HAP-1 (cell line): ENCODE measurements at regions not wholly inside any gene's neighbourhood (a gene's known extent, or its start where the extent isn't known, plus 50 kb on each side); places are given as distances from the start of the nearest gene placed in this dataset.

Experiments
- DNase-seq, 2 experiments: peaks; one replicate each; pipeline ENCODE4 v3.0.0-alpha.2; 2016 to 2020; ENCODE audit warnings: low spot score in 2 of 2
- H3K27me3 ChIP-seq: fragments of 250-450 bp; sonication (Bioruptor Pico); 2 replicates; pipeline ENCODE4 v1.5.1; 2020; ENCODE audit warnings: low read depth, mild to moderate bottlenecking, moderate library complexity
- H3K36me3 ChIP-seq: fragments of 250-450 bp; sonication (Bioruptor Pico); replicated peaks from 2 replicates; pipeline ENCODE4 v1.5.1; 2020; ENCODE audit warnings: mild to moderate bottlenecking
- H3K4me1 ChIP-seq: fragments of 250-450 bp; sonication (Bioruptor Pico); 2 replicates; pipeline ENCODE4 v1.5.1; 2020; ENCODE audit warnings: mild to moderate bottlenecking
- H3K4me3 ChIP-seq: fragments of 250-450 bp; sonication (Bioruptor Pico); 2 replicates; pipeline ENCODE4 v1.5.1; 2020; ENCODE audit warnings: mild to moderate bottlenecking, moderate library complexity
- H3K9me3 ChIP-seq: fragments of 250-450 bp; sonication (Bioruptor Pico); 2 replicates; pipeline ENCODE4 v1.5.1; 2020; ENCODE audit warnings: mild to moderate bottlenecking, moderate library complexity
- in situ Hi-C: fragments of 300-500 bp; cut with MboI; formaldehyde crosslinking; loops from 3 replicates; pipeline ENCODE4 v1.14.3; 2020; ENCODE audit warnings: low sequenced_read_pairs, inconsistent platforms, mixed read lengths

- Histone ChIP-seq H3K36me3 (no peaks in the 10 kb centered on the region), H3K4me1 (no peaks in the 10 kb centered on the region), H3K9me3 (no peaks in the 10 kb centered on the region), H3K4me3 (no peak overlapping the region), H3K27me3 (no peaks in the 10 kb centered on the region)
- DNase-seq: no peak
- in situ Hi-C loops: no loop called here
Observed at GRCh38 chr2:117716505-117716904, 98.0 kb upstream of the DDX18 start.

- Histone ChIP-seq H3K27me3 (no peaks in the 10 kb centered on the region), H3K9me3 (no peaks in the 10 kb centered on the region), H3K4me1 (no peaks in the 10 kb centered on the region), H3K36me3 (no peaks in the 10 kb centered on the region), H3K4me3 (no peak overlapping the region)
- DNase-seq: no peak
- in situ Hi-C loops: no loop called here
Observed at GRCh38 chr2:117717072-117717471, 97.4 kb upstream of the DDX18 start.

- Histone ChIP-seq H3K27me3 (no peaks in the 10 kb centered on the region), H3K36me3 (no peaks in the 10 kb centered on the region), H3K4me3 (no peak overlapping the region), H3K9me3 (no peaks in the 10 kb centered on the region), H3K4me1 (no peaks in the 10 kb centered on the region)
- in situ Hi-C loops: no loop called here
- no peak for DNase-seq
Observed at GRCh38 chr2:117718048-117718447, 96.4 kb upstream of the DDX18 start.

GRCh38 chr2:117720765-117721164 lies 93.7 kb upstream of the DDX18 start:
- H3K4me1 ChIP-seq: no peaks in the 10 kb centered on the region
- in situ Hi-C loops: no loop called here
- H3K36me3 ChIP-seq: no peaks in the 10 kb centered on the region
- no peaks in the 10 kb centered on the region for H3K9me3 ChIP-seq
- H3K27me3 ChIP-seq: no peaks in the 10 kb centered on the region
- DNase-seq: no peak
- no peak overlapping the region for H3K4me3 ChIP-seq

- in situ Hi-C loops: no loop called here
- no peak overlapping the region for H3K4me3 ChIP-seq
- no peaks in the 10 kb centered on the region for H3K36me3 ChIP-seq
- H3K27me3 ChIP-seq: no peaks in the 10 kb centered on the region
- H3K9me3 ChIP-seq: no peaks in the 10 kb centered on the region
- H3K4me1 ChIP-seq: no peaks in the 10 kb centered on the region
- no peak for DNase-seq
Observed at GRCh38 chr2:117723483-117723882, 91.0 kb upstream of the DDX18 start.

GRCh38 chr2:117723888-117724434 lies 90.5 kb upstream of the DDX18 start:
- no peak for DNase-seq
- Histone ChIP-seq H3K27me3 (no peaks in the 10 kb centered on the region), H3K36me3 (no peaks in the 10 kb centered on the region), H3K9me3 (no peaks in the 10 kb centered on the region), H3K4me1 (no peaks in the 10 kb centered on the region), H3K4me3 (no peak overlapping the region)
- in situ Hi-C loops: no loop called here

- Histone ChIP-seq H3K9me3 (no peaks in the 10 kb centered on the region), H3K27me3 (no peaks in the 10 kb centered on the region), H3K4me3 (no peak overlapping the region), H3K4me1 (no peaks in the 10 kb centered on the region), H3K36me3 (no peaks in the 10 kb centered on the region)
- in situ Hi-C loops: no loop called here
- no peak for DNase-seq
Observed at GRCh38 chr2:117726747-117727146, 87.7 kb upstream of the DDX18 start.

- H3K27me3 ChIP-seq: no peaks in the 10 kb centered on the region
- no peaks in the 10 kb centered on the region for H3K36me3 ChIP-seq
- in situ Hi-C loops: no loop called here
- H3K9me3 ChIP-seq: no peaks in the 10 kb centered on the region
- DNase-seq: no peak
- H3K4me1 ChIP-seq: no peaks in the 10 kb centered on the region
- no peak overlapping the region for H3K4me3 ChIP-seq
Observed at GRCh38 chr2:117737846-117738245, 76.6 kb upstream of the DDX18 start.

GRCh38 chr2:117738991-117739839 lies 75.3 kb upstream of the DDX18 start:
- H3K27me3 ChIP-seq: no peaks in the 10 kb centered on the region
- DNase-seq: no peak
- no peaks in the 10 kb centered on the region for H3K4me1 ChIP-seq
- no peaks in the 10 kb centered on the region for H3K9me3 ChIP-seq
- H3K36me3 ChIP-seq: no peaks in the 10 kb centered on the region
- no peak overlapping the region for H3K4me3 ChIP-seq
- in situ Hi-C loops: no loop called here

- no peak for DNase-seq
- no peaks in the 10 kb centered on the region; the same call in 1 of the 2 replicates for H3K27me3 ChIP-seq
- H3K4me3 ChIP-seq: no peak overlapping the region
- no peaks in the 10 kb centered on the region for H3K9me3 ChIP-seq
- H3K4me1 ChIP-seq: no peaks in the 10 kb centered on the region
- in situ Hi-C loops: no loop called here
- no peaks in the 10 kb centered on the region for H3K36me3 ChIP-seq
Observed at GRCh38 chr2:117745537-117745936, 69.0 kb upstream of the DDX18 start.

GRCh38 chr2:117755768-117756167 lies 58.7 kb upstream of the DDX18 start:
- Histone ChIP-seq H3K4me3 (no peak overlapping the region), H3K27me3 (no peaks in the 10 kb centered on the region), H3K9me3 (no peaks in the 10 kb centered on the region), H3K4me1 (no peaks in the 10 kb centered on the region), H3K36me3 (no peaks in the 10 kb centered on the region)
- DNase-seq: no peak
- in situ Hi-C loops: no loop called here

GRCh38 chr2:117760916-117761315 lies 53.6 kb upstream of the DDX18 start:
- DNase-seq: no peak
- in situ Hi-C loops: no loop called here
- Histone ChIP-seq H3K27me3 (no peaks in the 10 kb centered on the region), H3K9me3 (no peaks in the 10 kb centered on the region), H3K4me1 (no peaks in the 10 kb centered on the region), H3K36me3 (no peaks in the 10 kb centered on the region), H3K4me3 (no peak overlapping the region)

- Histone ChIP-seq H3K27me3 (no peaks in the 10 kb centered on the region), H3K9me3 (no peaks in the 10 kb centered on the region), H3K36me3 (no peaks in the 10 kb centered on the region), H3K4me3 (no peak overlapping the region), H3K4me1 (no peaks in the 10 kb centered on the region)
- in situ Hi-C loops: no loop called here
- no peak for DNase-seq
Observed at GRCh38 chr2:117762454-117762853, 52.0 kb upstream of the DDX18 start.

- Histone ChIP-seq H3K36me3 (no peaks in the 10 kb centered on the region), H3K4me1 (no peaks in the 10 kb centered on the region), H3K27me3 (no peaks in the 10 kb centered on the region), H3K9me3 (no peaks in the 10 kb centered on the region), H3K4me3 (no peak overlapping the region)
- in situ Hi-C loops: no loop called here
- DNase-seq: no peak
Observed at GRCh38 chr2:117763804-117764203, 50.7 kb upstream of the DDX18 start.
